ENCODE measurements at regions not wholly inside any gene's neighbourhood (a gene's known extent, or its start where the extent isn't known, plus 50 kb on each side); places are given as distances from the start of the nearest gene placed in this dataset.
A peak's percentile ranks its signal among the peaks of the same experiment; 100 is the strongest.

DNA sequence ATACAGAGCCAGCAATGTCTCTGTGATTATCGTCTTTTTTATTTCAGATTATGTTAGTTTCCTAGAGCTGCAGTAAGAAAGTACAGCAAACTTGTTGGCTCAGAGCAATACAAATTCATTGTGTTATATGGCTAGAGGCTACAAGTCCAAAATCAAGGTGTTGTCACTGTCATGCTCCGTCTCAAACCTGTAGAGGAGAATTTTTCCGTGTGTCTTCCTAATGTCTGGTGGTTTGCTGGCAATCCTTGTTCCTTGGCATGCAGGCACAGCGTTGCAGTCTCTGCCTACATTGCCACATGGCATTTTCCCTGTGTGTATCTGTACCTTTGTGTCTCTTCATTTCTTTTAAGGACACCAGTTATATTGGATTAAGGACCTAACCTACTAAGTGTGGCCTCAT is 244.4 kb downstream of the LRRIQ3 start:
- no peak for ATAC-seq (replicated peaks in 6 of 8)
- Histone ChIP-seq H3K27ac (no peak overlapping the region), H3K4me1 (replicated peaks in 1 of 2) (no peaks in the 10 kb centered on the region), H3K4me3 (no peak overlapping the region)
- 0 to 100% (median 83%) methylated on average over 1 to 4 of the region's 4 CpGs; no CpG with 5 or more reads in 1 of the 10 experiments for WGBS, 10 experiments
- in situ Hi-C loops (cut with MboI; ENCODE audit: low pct_unique_long_range_greater_than_20kb in 2 of 9, low sequenced_read_pairs in 9 of 9, unreplicated experiment in 9 of 9), result no loop called here

DNA sequence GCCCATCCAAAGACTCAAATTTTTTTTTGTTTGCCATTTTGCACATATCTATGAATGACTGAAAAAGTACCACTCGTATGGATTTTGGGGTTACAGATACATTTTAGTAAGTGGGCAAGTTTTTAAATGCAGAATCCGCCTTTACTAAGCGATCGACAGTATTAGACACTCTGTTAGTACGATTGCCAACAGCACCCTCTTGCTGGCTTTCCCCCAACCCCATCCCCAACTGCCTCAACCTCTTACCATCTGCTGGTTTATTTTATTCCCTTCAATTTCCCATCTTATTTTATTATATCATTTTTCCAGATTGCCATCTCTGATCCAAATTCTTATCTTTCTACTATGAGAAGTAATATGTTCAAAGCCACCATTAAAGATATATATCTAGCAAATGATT is 244.8 kb downstream of the LRRIQ3 start:
- Histone ChIP-seq H3K4me1 (replicated peaks in 1 of 2) (no peaks in the 10 kb centered on the region), H3K4me3 (no peak overlapping the region), H3K27ac (no peak overlapping the region)
- WGBS, 10 experiments, result 50 to 100% (median 78%) methylated on average over 2 to 5 of the region's 5 CpGs; no CpG with 5 or more reads in 1 of the 10 experiments
- in situ Hi-C loops (cut with MboI; ENCODE audit: low pct_unique_long_range_greater_than_20kb in 2 of 9, low sequenced_read_pairs in 9 of 9, unreplicated experiment in 9 of 9), result no loop called here
- ATAC-seq (replicated peaks in 6 of 8), result no peak

DNA sequence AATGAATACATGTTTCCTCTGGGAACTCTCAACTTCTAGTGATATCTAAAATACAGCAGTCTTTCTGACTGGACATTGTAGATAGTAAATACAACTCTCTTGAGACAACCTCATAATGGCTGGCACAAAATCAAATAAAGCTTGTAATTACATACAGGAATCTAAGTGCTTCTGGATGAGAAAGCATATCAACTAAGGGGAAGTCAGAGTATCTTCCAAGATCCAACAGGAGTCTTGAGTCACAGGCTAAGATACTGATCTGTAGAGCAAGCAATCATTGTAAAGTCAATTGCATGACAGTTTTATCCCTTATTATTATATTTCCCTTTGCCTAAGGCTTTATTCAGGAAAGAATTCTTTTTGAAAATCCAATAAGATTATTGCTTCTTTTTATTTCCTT is 249.9 kb downstream of the LRRIQ3 start:
- in situ Hi-C loops (cut with MboI; ENCODE audit: low pct_unique_long_range_greater_than_20kb in 2 of 9, low sequenced_read_pairs in 9 of 9, unreplicated experiment in 9 of 9), result no loop called here
- H3K4me3 ChIP-seq, result no peak overlapping the region
- H3K4me1 ChIP-seq (replicated peaks in 1 of 2), result no peaks in the 10 kb centered on the region
- ATAC-seq (replicated peaks in 6 of 8), result peak in 1 of 8 experiments; percentile 68
- no peak overlapping the region for H3K27ac ChIP-seq

DNA sequence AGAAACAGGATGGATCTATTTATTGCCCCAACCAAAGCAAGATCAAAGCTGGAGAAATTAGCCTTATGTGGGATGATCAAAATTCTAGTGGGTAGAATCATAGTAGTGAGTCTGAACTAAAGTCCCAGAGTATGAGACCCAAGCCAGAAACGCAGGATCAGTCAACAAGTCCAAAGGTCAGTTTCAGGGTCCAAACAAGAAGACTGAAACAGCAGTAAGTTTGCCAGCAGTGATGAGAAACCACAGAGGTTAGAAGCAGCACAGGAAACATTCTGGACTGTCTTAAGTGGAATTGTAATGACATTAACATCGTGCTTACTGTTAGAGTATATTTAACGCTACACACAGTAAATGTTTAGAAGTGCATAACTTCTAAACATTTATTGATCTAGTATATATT is 251.0 kb downstream of the LRRIQ3 start:
- in situ Hi-C loops (cut with MboI; ENCODE audit: low pct_unique_long_range_greater_than_20kb in 2 of 9, low sequenced_read_pairs in 9 of 9, unreplicated experiment in 9 of 9), result no loop called here
- ATAC-seq (replicated peaks in 6 of 8), result no peak
- Histone ChIP-seq H3K4me3 (no peak overlapping the region), H3K4me1 (replicated peaks in 1 of 2) (no peaks in the 10 kb centered on the region), H3K27ac (no peak overlapping the region)
- 54 to 100% (median 86%) methylated on average over 1 to 3 of the region's 3 CpGs for WGBS, 10 experiments

DNA sequence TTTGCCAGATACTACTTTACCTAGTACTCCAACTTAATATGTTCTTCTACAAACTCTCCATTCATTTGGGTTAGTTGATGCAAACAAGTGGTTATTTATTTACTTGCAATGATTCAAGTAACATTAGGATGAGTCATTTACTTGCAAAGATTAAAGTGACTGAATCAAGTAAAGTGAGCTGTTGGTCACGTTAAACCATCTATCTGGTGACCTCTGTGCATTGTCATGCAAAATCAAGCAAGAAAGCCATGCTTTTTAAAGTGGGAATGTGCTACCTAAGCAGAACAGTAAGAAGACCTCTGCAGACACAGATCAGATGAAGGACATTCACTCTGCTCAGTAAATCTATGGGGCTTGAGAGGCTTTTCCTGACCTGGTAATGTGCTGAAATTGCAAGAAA is 254.7 kb downstream of the LRRIQ3 start:
- peak in 2 of 8 experiments; percentile 37 to 52 for ATAC-seq (replicated peaks in 6 of 8)
- Histone ChIP-seq H3K4me3 (no peak overlapping the region), H3K27ac (no peak overlapping the region), H3K4me1 (replicated peaks in 1 of 2) (no peaks in the 10 kb centered on the region)
- in situ Hi-C loops (cut with MboI; ENCODE audit: low pct_unique_long_range_greater_than_20kb in 2 of 9, low sequenced_read_pairs in 9 of 9, unreplicated experiment in 9 of 9), result no loop called here
- WGBS, 10 experiments, result 0 to 17% (median 11%) methylated on average over 1 of the region's 1 CpG; no CpG with 5 or more reads in 1 of the 10 experiments

DNA sequence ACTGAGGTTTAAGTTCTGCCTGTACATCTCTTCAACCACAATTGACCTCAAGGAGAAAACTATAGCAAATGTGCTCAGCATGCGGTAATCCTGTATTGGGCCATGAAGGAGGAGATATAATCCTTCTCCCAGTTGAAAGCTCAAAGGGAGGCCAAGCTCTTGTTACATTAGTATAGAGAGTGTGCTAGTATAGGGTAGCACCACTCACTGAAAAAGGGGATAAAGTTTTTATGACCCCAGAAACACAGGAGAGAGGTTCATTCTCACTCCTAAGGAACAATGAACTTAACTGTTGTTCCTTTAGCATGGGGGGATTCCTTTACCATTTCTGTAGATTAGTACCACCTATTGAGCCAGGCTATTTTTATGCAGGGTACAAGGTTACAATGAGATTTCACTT is 267.7 kb downstream of the LRRIQ3 start:
- ATAC-seq (replicated peaks in 6 of 8), result no peak
- Histone ChIP-seq H3K4me3 (no peak overlapping the region), H3K27ac (no peak overlapping the region), H3K4me1 (replicated peaks in 1 of 2) (peaks cover 0 to 16% of the 10 kb centered on the region in 2 donors)
- 57 to 100% (median 80%) methylated on average over 1 of the region's 1 CpG; no CpG with 5 or more reads in 2 of the 10 experiments for WGBS, 10 experiments
- in situ Hi-C loops (cut with MboI; ENCODE audit: low pct_unique_long_range_greater_than_20kb in 2 of 9, low sequenced_read_pairs in 9 of 9, unreplicated experiment in 9 of 9), result no loop called here

DNA sequence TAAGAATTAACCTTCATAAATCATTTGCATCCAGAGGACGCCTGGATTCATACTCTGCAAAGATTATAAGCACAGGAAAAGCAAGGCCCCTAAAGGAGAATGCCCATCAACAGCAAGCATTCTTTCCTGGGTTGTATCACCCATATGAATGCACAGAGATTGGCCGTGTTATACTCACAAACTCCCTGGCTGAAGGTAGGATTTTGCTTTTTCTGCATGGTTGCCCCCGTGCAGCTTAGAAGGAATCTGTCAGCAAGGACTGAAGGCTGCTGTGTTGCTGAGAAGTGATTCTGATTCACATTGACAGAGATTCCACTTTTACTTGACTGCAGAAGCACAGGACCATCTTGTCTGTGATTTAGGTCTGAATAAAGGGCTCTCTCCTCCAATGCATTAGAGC is 283.0 kb downstream of the LRRIQ3 start:
- peak overlapping the region in 1 of 2 donors; percentile 16 for H3K27ac ChIP-seq

DNA sequence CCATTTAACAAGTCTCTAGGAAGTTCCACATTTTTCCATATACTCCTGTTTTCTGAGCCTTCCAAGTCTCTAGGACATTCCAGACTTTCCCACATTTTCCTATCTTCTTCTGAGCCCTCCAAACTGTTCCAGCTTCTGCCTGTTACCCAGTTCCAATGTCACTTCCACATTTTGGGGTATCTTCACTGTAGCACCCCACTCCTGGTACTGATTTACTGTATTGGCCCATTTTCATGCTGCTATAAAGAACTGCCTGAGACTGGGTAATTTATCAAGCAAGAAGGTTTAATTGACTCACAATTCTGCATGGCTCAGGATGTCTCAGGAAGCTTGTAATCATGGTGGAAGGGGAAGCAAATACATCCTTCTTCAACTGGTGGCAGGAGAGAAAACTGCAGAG is 285.0 kb downstream of the LRRIQ3 start:
- no peak for ATAC-seq (replicated peaks in 6 of 8)

More for the DNA sequence above, 283.0 kb downstream of the LRRIQ3 start:
- in situ Hi-C loops (cut with MboI; ENCODE audit: low pct_unique_long_range_greater_than_20kb in 2 of 9, low sequenced_read_pairs in 9 of 9, unreplicated experiment in 9 of 9), result no loop called here
- peaks cover 9 to 30% of the 10 kb centered on the region in 2 donors for H3K4me1 ChIP-seq (replicated peaks in 1 of 2)
- ATAC-seq (replicated peaks in 6 of 8), result peak in 5 of 8 experiments; percentile 21 to 90 (median 72)
- no peak overlapping the region for H3K4me3 ChIP-seq
- WGBS, 10 experiments, result 0 to 44% (median 23%) methylated on average over 1 to 3 of the region's 3 CpGs; no CpG with 5 or more reads in 2 of the 10 experiments

DNA sequence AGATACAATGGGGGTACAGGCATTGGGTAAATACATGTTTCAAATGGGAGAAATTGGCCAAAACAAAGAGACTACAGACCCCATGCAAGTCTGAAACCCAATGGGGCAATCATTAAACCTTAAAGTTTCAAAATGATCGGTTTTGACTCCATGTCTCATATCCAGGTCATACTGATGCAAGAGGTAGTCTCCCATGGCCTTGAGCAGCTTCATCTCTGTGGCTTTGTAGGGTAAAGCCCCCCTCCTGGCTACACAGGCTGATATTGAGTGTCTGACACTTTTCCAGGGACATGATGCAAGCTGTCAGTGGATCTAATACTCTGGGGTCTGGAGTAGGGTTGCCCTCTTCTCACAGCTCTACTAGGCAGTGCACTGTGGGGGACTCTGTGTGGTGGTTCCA is 286.1 kb downstream of the LRRIQ3 start:
- H3K27ac ChIP-seq, result no peak overlapping the region
- 80 to 100% (median 100%) methylated on average over 1 of the region's 1 CpG; no CpG with 5 or more reads in 5 of the 10 experiments for WGBS, 10 experiments
- H3K4me3 ChIP-seq, result no peak overlapping the region
- peaks cover 9 to 28% of the 10 kb centered on the region in 2 donors for H3K4me1 ChIP-seq (replicated peaks in 1 of 2)
- in situ Hi-C loops (cut with MboI; ENCODE audit: low pct_unique_long_range_greater_than_20kb in 2 of 9, low sequenced_read_pairs in 9 of 9, unreplicated experiment in 9 of 9), result no loop called here
- no peak for ATAC-seq (replicated peaks in 6 of 8)

More for the DNA sequence above, 285.0 kb downstream of the LRRIQ3 start:
- H3K4me1 ChIP-seq (replicated peaks in 1 of 2), result peaks cover 9 to 30% of the 10 kb centered on the region in 2 donors
- no peak overlapping the region for H3K4me3 ChIP-seq
- no peak overlapping the region for H3K27ac ChIP-seq
- in situ Hi-C loops (cut with MboI; ENCODE audit: low pct_unique_long_range_greater_than_20kb in 2 of 9, low sequenced_read_pairs in 9 of 9, unreplicated experiment in 9 of 9), result no loop called here

DNA sequence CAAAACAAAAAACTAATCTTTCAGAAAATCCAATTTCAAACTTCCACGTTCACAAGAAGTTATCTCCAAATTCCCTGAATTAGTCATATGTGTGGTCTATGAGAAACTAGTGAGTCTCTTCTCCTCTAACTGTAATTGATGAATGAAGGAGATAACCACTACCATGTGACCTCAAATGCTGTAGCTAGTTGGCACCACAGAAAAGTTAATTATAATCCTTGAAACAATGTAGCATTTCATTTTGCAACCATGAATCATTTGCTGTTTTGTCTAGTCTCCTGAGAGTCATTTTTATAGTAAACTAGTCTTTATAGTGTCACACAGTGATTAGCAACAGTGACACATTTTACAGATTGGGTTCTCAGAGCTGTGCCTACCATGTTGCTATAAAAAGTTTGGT is 287.5 kb downstream of the LRRIQ3 start:
- in situ Hi-C loops (cut with MboI; ENCODE audit: low pct_unique_long_range_greater_than_20kb in 2 of 9, low sequenced_read_pairs in 9 of 9, unreplicated experiment in 9 of 9), result no loop called here
- no peak for ATAC-seq (replicated peaks in 6 of 8)
- WGBS, 10 experiments, result 0 to 100% (median 82%) methylated on average over 1 of the region's 1 CpG; no CpG with 5 or more reads in 2 of the 10 experiments
- Histone ChIP-seq H3K4me1 (replicated peaks in 1 of 2) (peaks cover 4 to 16% of the 10 kb centered on the region in 2 donors), H3K27ac (no peak overlapping the region), H3K4me3 (no peak overlapping the region)

DNA sequence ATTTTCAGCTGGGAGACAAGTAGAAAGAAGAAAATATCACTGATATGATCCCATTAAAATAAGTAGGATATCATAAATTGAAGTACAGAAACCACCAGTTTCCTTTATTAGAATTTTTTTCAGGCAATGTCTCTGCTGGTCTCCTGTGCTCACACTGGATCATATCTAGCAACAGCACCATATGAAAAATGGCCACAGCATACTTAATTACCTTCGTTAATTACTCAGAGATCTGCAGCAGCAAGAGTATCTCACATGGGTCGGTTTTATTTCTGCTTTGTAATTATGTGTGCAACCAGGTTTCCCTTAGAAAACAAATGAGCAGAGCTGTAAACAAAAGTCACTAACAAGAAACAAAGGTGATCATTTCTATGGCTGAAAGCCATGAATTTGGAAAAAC is 287.9 kb downstream of the LRRIQ3 start:
- Histone ChIP-seq H3K4me1 (replicated peaks in 1 of 2) (peaks cover 3 to 12% of the 10 kb centered on the region in 2 donors), H3K27ac (no peak overlapping the region), H3K4me3 (no peak overlapping the region)
- 0 to 100% (median 83%) methylated on average over 1 to 2 of the region's 2 CpGs; no CpG with 5 or more reads in 1 of the 10 experiments for WGBS, 10 experiments
- in situ Hi-C loops (cut with MboI; ENCODE audit: low pct_unique_long_range_greater_than_20kb in 2 of 9, low sequenced_read_pairs in 9 of 9, unreplicated experiment in 9 of 9), result no loop called here
- no peak for ATAC-seq (replicated peaks in 6 of 8)

DNA sequence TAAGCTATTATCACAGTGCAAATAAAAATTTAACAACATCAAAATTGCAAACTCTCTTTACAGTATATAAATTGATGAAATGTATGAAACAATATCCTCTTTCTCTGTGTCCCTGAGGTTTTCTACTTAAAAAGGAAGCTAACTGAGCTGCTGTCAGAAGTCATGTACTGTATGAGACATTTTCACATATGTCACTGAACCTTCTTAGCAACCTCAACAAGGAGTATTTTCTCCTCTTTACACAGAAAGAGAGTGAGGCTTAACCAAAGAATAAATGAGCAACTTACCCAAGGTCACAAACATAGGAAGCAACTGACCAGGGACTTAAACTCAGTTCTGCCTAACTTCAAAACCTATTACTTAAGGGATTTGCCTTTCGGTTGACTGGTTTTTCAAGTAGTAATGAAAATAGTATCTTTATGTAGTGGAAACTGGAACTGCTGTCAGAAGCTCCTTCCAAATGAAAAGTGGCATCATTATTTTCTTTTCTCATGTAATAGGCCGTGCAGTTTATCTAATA is 288.9 kb downstream of the LRRIQ3 start:
- 0 to 100% (median 81%) methylated on average over 1 to 2 of the region's 2 CpGs; no CpG with 5 or more reads in 1 of the 10 experiments for WGBS, 10 experiments
- no peak for ATAC-seq (replicated peaks in 6 of 8)
- in situ Hi-C loops (cut with MboI; ENCODE audit: low pct_unique_long_range_greater_than_20kb in 2 of 9, low sequenced_read_pairs in 9 of 9, unreplicated experiment in 9 of 9), result no loop called here
- Histone ChIP-seq H3K4me1 (replicated peaks in 1 of 2) (peaks cover 0 to 3% of the 10 kb centered on the region in 2 donors), H3K27ac (no peak overlapping the region), H3K4me3 (no peak overlapping the region)

DNA sequence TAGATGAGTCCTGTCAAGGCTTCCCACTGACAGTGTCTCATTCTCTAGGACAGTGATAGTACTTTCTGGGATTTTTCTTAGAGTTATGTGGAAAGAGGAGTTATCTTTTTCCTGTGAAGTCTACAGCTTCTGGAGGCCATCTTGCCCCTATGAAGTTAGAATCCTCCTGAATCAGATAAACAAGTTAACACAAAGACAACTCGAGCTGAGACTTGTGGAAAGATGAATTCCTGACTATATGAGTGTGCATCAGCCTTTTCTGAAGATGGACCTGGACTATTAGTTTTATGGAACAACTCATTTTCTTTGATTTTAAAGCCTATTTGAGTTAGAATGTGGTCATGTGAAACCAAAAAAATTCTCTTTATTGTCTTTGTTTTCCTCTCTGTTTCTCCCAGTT is 290.9 kb downstream of the LRRIQ3 start:
- Histone ChIP-seq H3K4me1 (replicated peaks in 1 of 2) (peaks cover 0 to 3% of the 10 kb centered on the region in 2 donors), H3K27ac (no peak overlapping the region), H3K4me3 (no peak overlapping the region)
- no peak for ATAC-seq (replicated peaks in 6 of 8)
- 0 to 88% (median 46%) methylated on average over 1 of the region's 1 CpG; no CpG with 5 or more reads in 3 of the 10 experiments for WGBS, 10 experiments
- in situ Hi-C loops (cut with MboI; ENCODE audit: low pct_unique_long_range_greater_than_20kb in 2 of 9, low sequenced_read_pairs in 9 of 9, unreplicated experiment in 9 of 9), result no loop called here

DNA sequence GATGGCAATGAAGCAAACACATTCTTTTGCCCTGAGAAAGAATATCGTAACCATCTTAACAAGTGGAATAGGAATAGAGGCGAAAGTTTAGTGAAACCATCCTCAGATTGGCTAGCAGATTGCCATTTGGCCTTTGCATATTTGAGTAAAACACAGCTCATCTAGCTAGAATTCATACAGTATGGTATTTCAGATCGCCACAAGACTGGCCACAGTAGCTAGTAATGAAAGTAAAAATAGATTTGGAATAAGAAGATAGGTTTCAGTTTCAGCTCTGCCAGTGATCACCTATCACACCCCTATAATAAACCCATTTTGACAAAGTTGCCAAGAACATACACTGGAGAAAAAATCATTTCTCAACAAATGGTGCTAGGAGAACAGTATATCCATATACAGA is 294.9 kb downstream of the LRRIQ3 start:
- H3K27ac ChIP-seq, result no peak overlapping the region
- in situ Hi-C loops (cut with MboI; ENCODE audit: low pct_unique_long_range_greater_than_20kb in 2 of 9, low sequenced_read_pairs in 9 of 9, unreplicated experiment in 9 of 9), result no loop called here
- ATAC-seq (replicated peaks in 6 of 8), result no peak
- peaks cover 0 to 2% of the 10 kb centered on the region in 2 donors for H3K4me1 ChIP-seq (replicated peaks in 1 of 2)
- no peak overlapping the region for H3K4me3 ChIP-seq
- 11 to 100% (median 83%) methylated on average over 1 to 3 of the region's 3 CpGs for WGBS, 10 experiments
